COLO668 (cell line): ENCODE measurements at regions not wholly inside any gene's neighbourhood (a gene's known extent, or its start where the extent isn't known, plus 50 kb on each side); places are given as distances from the start of the nearest gene placed in this dataset.

ENCODE experiments used
- DNase-seq: peaks from one replicate; lab custom pipeline; 2025; ENCODE audit not compliant: unreplicated experiment; lab: John Stamatoyannopoulos, UW

DNA sequence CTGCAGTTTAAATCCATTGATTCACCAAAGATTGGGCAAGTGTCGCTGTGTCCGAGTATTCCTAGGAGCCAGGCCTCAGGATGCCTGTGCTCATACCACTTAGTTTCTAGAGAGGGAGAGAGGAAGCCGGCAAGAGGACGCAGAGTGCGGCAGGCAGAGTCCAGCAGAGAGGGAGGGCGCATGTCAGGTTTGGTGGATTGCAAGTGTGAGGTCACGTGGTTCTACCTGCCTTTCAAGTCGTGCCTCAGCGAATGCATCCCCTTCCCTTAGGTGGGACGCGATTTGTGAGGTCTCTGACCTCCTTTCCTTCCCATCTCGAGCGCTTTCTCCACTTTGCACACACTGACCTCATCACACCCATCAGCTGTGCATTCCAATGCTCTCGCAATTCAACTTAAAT lies 188.1 kb downstream of the TMEM18 start:
- no peak for DNase-seq

DNA sequence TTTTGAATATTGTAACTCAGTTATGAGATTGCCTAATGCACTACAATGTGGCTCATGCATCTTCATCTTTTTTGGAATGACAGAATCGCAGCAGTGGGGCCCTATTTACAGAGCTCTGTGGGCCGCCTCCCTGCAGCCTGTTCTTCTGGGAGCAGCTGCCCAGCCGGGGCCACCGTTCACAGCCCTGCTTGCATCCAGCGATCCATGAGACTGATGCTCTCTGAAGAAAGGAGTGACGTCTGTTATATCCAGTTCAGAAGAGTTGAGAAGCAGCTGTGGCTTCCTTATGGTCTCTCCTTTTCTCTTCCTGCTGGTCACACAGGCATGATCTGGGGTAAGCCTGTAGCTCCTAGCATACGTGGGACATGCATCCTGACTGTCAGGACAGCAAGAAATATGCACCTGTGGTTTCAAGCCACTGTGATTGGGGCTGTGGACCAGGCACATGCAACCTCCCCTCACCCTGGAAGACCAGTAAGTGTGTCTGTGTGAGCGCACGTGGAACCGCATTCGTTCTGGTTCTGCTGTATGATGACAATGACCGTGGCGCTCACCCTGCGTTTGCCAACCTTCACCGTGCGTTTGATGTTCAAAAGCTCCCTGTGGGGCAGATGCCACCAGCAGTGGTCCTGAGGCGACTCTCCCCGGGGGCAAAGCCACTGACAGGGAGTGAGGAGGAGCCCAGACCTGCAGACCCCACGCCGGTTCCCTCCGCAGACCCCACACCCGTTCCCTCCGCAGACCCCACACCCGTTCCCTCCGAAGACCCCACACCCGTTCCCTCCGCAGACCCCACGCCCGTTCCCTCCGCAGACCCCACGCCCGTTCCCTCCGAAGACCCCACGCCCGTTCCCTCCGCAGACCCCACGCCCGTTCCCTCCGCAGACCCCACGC lies 189.8 kb downstream of the TMEM18 start:
- no peak for DNase-seq

DNA sequence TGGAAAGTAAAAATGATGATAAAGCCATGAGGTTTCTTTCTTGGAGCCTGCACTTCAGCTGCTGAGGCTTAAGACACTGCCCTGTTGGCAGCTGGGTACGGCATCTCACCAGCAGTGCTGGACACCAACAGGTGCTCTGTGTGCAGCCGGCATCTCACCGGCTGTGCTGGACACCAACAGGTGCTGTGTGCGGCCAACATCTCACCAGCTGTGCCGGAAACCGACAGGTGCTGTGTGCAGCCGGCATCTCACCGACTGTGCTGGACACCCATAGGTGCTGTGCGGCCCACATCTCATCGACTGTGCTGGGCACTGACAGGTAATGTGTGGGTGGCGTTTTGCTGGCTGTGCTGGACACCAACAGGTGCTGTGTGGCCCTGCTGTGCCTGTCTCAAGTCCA lies 190.8 kb downstream of the TMEM18 start:
- DNase-seq: peak; percentile 26

DNA sequence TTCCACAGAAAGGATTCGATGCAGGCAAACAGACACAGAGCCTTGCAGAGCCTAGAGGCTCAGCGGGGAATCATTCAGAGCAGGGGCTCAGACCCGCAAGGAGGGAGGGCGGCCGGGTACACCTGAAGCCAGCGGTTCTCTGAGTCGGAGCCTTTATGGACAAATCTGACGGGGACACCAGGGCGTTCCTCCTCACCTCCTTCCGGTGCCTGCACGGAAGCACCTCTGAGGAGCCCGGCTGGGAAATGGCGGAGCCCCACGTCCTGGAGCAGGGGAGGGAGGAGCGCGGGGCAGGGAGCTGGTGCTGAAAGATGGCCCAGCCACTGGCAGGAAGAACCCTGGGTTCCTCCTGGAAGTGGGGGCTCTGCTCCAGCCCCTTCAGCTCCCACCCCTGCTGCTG lies 193.5 kb upstream of the ALKAL2 start:
- no peak for DNase-seq

DNA sequence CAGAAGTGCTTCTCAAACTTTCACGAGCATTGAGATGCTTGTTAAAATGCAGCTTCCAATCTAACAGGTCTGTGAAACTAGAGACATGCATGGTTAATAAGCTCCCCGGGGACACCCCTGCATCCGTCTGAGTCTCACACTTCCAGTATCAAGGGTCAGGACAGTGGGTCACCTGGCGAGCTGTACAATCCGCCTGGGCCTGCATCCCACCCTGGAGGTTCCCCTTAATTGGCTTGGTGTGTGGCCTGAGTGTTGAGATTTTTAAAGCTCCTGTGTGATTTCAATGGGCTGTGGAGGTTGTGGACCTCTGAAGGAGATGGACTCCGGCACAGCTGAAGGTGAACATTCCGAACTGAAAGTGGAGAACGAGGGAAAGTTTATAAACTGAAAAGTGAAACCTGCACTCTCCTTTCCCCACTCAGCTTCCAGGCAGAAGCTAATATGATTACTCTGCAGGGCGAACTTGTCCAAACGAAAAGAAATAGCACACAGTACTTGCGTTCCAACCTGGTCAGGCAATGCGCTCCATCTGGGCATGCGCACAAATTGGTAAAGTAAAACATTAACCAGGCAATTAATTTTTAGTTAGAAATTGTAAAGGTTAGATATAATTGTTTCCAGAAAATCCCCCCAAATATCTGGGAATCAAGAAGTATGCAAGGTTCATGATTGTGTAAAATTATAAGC lies 191.7 kb upstream of the ALKAL2 start:
- DNase-seq: no peak

DNA sequence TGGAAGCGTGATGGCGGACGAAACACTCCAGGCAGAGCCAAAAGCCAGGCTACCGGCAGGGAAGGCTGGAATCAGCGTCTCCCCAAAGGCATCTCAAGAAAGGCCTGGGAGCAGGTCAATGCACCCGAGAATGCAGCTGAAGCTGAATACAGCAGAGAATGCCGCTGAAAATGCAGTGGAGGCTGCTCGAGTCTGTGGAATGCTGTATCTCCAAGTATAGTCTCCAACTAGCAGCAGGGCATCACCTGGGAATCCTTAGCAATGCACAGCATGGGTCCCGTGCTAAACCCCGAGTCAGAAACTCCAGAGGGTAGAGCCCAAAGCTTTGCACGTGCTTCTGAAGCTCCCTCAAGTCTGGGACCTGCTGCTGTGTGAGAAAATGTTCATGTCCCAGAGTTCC lies 191.1 kb upstream of the ALKAL2 start:
- no peak for DNase-seq

DNA sequence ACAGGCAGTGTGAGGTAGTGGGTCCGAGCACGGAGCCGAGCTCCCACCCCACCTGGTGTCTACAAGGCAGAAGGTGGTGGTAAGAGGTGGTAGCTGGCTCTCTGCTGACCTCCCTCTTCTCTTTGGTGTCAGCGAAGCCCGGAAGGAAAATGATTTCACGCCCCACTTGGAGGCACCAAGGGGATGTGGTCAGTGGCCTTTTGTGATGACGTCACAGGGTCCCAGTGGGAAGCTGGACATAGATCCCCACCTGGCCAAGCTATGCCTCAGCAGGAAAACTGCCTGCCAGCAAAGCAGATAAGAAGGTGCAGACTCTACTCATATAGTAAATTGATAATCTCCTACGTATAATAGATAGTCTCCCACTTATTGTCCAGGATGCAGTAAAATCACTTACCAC lies 183.7 kb upstream of the ALKAL2 start:
- DNase-seq: no peak

DNA sequence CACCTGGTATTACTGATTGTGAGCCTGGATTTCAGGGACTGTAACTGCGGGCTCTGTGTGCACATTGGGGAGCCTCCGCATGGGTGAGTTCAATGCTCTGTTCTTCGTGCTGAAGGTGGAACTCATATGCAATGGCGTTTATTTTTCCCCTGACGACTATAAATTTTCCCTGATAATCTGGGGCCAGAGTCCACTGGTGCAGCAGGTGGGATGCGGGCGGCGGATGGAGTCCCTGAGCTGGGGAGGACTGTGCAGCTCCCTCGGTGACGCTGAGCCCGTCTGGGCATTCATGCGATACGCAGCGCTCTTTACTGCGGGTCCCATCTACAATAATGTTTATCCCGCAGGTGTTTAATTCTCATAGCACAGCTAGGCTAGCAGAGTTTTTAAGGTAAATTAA lies 181.6 kb upstream of the ALKAL2 start:
- DNase-seq: no peak

DNA sequence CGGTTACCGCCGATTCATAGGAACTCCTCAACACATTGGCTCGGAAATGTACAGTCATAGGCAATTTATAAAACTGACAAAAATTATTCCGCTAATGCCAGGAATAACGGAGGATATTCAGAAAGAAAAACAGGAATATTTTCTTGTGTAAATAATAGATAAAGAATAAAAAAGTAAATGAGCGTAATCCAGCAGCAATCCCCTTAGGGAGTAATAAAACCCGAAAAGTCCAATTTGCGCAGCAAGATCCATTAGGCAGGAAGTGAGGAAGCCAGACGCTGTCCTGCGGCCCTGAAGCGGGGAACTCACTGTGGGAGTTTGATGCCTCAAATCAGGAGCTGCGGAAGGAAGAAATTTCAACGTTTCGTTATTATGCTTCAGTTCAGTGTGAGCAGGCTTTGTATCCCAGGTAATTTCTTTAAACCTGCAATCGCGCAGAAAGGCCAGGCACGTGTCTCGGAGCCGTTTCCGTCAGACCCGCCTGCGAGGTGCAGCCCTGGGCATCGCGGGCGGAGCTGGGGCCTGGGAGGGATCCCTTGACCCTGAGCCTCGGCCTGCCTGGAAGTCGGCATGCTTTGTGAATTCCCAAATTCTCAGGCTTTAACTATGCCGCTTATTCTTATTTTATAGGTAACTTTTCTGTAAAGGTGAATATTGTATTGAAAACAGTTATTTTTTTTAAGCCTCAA lies 180.9 kb upstream of the ALKAL2 start:
- no peak for DNase-seq

DNA sequence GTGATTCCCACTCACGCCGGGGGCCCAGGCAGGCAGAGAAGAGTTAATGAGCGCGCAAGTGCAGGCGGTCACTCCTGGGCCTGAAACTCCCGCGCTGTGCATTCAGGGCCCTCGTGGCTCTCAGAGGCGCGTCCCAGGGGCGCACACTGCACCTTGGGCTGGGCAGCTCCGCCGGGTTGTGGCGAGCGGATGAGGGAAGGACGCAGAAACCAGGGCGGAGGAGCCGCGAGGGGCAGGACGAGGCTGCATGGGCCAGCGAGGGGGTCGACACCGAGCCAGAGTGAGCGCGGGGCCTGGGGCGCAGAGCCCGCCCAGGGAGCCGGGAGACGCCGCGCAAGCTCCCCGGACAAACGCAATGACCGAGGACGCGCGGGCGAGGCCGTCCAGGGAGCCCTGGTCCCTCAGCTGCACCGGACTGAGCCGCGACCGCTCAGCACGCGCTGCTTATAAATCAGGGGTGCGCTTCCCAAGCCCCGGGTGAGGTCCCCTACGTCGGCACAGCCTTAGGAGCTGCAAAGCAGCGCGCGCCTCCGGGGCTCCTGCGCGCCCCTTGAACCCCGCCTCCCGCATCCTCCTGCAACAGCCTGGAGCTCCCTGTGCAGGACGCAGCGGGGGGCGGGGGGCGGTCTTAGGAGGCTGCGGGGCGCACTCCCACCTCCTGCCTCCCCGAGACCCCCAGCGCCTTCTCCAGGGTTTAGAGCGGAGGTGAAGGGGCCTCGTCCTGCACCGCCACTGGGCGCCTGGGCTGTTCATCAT lies 180.2 kb upstream of the ALKAL2 start:
- no peak for DNase-seq

DNA sequence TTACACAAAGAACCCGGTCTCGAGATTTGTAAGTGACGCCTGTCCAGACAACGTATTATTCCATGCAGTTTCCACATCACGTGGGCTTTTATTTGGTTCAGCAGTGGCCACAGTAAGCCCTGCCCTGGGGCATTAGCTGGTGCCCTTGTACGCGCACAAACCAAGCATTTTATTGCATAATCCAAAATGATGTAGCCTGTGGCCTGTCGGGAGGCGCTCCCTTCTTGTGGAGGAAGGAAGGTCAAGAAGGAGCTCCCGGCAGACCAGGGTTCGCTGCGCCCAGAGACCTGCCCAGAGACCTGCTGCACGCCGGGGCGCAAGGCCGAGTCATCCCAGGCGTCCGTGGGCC lies 179.6 kb upstream of the ALKAL2 start:
- no peak for DNase-seq

DNA sequence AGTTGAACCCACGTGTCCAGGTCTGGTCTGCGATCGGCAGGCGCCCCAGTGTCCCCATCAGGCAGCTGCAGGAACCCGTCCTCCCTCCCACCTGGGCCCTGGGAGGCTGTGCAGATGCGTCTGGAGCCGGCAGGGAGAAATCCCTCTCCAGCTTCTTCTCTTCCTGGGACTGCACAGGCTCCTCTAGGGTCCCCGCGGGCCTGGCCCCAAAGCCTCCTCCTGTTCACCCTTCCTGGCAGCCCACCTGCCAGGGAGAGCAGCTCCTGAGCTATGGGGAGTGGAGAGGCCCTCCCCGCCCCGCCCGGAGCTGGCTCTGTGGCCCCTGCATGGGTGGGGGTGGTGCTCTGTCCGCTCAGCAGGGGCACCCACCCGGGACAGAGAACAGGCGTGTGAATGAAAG lies 179.2 kb upstream of the ALKAL2 start:
- DNase-seq: no peak

DNA sequence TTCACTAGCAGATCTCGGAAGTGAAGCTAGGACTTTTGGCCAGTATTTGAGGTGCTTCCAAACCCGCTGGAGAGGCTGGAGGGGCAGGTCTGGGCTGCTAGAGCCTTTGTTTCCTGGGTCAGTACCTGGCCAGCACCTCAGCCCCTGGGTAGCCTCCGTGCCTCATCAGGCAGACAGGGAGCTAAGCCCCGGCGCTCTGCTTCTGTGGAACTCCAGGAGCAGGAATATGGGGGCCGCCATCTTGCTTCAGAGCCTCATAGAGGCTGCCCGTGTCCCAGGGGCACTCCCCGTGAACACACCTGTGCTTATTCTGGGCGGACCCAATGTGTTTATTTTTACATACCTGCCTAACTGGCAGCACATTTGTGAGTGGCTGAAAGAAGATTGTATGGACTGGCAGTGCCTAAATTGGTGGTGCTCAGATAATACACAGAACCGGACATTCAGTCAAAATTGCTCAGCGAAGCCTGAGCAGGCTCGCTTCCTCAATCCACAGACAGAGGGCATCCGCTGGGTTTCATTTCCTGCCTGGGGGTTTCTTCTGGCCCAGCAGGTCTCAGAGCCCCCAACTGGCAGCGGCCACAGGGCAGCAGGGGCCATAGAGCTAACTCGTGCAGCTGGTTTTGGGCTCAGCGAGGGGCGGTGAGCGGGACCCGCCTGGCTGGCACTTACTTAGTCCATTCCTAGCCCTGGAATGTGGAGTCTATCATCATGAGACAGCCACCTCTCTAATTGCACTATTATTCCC lies 176.8 kb upstream of the ALKAL2 start:
- no peak for DNase-seq

DNA sequence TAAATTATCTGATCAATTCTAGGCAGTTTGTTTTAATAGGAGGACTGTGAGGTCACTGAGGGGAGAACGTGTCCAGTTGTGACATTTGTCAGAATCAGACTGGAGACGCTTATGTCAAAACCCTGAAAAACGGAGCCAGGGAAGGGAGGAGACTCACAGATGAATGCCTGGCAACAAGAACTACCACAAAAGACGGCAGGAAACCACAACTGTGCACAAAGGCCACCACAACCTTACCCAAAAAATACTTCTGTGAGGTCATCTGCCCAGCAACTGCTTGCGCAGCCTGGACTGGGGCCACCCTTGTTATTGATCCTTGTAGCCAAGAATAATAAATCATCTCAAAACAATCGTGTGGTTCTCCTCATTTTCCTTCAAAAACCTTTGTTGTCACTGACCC lies 173.0 kb upstream of the ALKAL2 start:
- DNase-seq: no peak

DNA sequence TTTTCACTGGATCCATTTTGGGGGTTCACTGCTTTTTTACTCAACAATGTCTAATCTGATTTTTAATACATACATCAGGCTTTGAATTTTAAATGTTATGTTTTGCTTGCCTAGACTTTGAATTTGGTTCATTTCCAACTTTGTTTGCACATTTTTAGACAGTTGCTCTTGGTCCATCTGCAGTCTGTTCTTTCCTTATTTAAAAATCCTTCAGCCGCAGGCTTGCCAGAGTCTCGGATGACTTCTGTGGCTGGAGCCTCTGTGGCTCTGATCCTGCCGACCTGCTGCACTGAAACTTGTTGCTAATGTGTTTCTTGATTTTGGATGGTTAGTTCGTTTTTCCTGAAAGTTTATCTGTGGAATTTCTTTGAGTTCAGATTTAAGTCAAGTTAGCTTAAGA lies 172.0 kb upstream of the ALKAL2 start:
- no peak for DNase-seq

DNA sequence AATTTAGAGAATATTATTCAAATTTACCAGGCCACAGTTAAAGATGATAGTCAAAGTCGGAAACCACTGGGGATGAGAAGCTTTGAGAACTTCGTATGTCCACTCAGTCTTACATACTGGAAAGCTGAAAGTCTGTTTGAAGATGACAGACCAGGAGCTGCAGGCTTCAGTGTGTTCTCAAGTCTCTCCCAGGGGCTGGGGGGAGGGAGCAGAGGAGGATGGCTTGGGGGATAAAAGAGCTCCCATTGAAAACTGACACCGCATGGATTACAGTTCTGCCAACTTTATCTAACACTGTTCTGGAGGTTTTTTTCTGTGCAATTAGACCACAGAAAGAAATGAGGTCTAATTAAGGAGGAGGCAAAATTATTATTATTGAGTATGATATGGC lies 170.5 kb upstream of the ALKAL2 start:
- DNase-seq: no peak

DNA sequence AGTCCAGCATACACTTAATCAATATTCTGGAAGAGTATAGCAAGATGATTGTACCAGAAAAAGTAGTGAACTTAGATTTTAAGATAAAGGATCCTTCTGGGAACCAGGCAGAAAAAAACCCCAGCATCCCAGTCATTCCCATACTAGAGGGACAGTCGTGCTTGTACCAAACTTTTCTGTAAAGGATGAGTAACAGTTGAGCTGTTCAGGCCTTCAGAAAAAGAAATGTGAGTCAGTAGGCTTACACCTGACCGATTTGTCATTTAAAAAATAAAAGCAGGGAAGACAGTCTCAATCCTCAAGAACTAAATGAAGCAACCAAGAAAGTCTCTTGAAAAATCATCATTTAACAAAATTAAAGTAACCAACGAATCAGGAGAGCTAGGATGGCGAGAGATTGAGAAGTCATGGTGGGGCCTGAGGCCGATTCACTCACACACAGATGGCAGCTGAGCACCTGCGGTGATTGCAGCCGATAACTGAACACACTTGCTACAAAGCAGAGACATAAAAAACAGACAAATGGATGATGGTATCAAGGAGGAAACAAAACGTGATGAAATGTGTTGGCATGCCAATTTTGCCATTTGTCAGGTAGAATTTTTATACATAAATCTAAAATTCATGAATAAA lies 170.0 kb upstream of the ALKAL2 start:
- DNase-seq: no peak

DNA sequence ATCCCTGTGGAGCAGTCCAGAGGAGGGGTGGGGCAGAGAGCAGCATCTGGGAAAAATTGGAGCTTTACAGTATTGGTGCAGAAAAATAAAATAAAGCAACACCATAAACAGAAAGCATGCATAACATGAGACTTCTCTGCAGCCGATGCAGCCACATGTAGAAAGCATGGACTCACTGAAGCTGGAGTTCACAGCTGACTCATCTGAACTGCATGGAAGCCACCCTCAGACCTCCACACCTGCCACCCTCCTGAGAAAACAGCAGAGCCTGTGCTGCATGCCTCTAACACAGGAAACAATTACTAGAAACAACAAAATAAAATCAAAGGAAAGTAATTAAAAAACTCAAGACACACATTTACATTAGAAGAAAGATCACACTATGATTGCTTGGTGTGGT lies 169.4 kb upstream of the ALKAL2 start:
- DNase-seq: no peak

DNA sequence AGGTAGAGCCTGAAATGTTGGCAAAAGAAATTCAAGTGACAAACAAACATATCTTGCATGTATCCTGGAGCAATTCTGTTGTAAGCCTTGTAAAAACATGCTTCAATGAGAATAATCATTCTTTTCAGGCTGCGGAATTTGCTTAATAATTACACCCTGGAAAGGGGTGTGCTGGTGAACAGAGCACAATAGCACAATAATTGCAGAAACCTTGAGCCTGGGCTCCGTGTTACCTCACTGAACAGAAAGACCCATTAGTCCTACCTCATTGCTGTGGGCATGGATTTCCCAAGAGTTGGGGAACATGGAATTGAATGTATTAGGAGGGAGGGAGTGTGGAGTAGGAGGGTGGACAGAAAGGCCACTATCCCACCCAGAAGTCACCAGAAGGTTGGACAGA lies 168.0 kb upstream of the ALKAL2 start:
- no peak for DNase-seq

DNA sequence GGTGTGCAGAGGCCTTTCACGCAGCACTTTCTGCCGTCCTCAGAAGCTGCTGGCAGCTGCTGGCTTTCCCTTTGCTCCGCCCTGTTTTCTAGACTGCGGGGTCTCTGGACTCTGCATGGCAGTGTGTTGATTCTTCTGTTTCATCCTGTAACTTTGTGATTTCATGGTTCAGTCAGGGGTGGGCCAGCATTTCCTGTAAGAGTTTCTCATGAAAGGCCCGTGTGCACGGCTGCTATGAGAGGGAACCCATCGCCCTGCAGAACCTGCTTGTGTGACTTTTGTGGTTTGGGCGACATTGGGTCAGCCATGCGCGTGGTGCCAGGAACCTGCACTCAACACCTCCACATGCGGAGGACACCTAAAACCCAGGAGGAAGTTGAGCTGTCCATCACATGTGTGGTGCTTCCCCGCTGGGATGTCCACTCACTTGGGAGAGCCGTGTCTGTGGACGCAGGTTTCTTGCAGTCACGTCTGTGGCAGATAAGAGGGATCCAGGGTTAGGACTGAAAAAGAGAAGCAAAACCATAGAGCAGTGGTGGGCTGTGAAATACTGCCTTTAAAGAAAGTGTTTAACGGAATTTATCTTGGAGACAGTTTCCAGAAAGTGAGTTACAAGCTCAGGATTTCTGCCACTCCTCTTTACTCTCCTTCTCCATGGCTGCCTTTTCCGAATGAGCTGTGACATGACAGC lies 167.3 kb upstream of the ALKAL2 start:
- DNase-seq: no peak
